B cell (primary cell): ENCODE measurements at regions not wholly inside any gene's neighbourhood (a gene's known extent, or its start where the extent isn't known, plus 50 kb on each side); places are given as distances from the start of the nearest gene placed in this dataset.

Source experiments
- ATAC-seq: fragments of 200-7000 bp; cut with Tn5 transposase; one replicate; pipeline ENCODE4 v1.10.0; 2021; ENCODE audit warnings: low read depth, mild to moderate bottlenecking, moderate number of reproducible peaks, moderate library complexity
- CTCF ChIA-PET: fragments of 350-600 bp; sonication (Branson Sonifier 250); formaldehyde crosslinking; loops from one replicate; lab custom pipeline; 2021; ENCODE audit warnings: antibody characterized with exemption, inconsistent platforms; lab: Charles Lee
- POLR2A ChIA-PET: fragments of 350-600 bp; sonication (Branson Sonifier 250); formaldehyde crosslinking; loops from one replicate; lab custom pipeline; 2021; ENCODE audit warnings: antibody characterized with exemption; lab: Charles Lee
- DNase-seq: peaks from one replicate; pipeline ENCODE4 v3.0.0; 2013
- H2AFZ ChIP-seq: 2 replicates; pipeline ENCODE4 v1.6.1; 2012; ENCODE audit warnings: mild to moderate bottlenecking, low read depth, low read length; ENCODE audit not compliant: insufficient read depth, poor library complexity, severe bottlenecking
- H3K27ac ChIP-seq, 2 donors: 1 replicate in 1 of 2; 2 replicates in 1 of 2; pipeline ENCODE4 v1.5.1; 2012 to 2013; ENCODE audit warnings: low read length in 2 of 2, mild to moderate bottlenecking in 2 of 2, moderate library complexity in 1 of 2
- H3K27me3 ChIP-seq, 4 experiments: fragments of 200-600 bp in 1 of 4; sonication (generic) in 1 of 4; replicated peaks in 1 of 4; 1 replicate in 2 of 4; 2 replicates in 2 of 4; pipeline versions ENCODE4 v1.6.1 to v1.7.0; 2013 to 2016; ENCODE audit warnings: low read length in 3 of 4, mild to moderate bottlenecking in 2 of 4, mixed read lengths in 1 of 4, moderate library complexity in 1 of 4; ENCODE audit not compliant: insufficient read depth in 4 of 4, control insufficient read depth in 3 of 4; ENCODE audit errors: control extremely low read depth in 1 of 4
- H3K36me3 ChIP-seq, 2 experiments: replicated peaks in 1 of 2; 1 replicate in 1 of 2; 2 replicates in 1 of 2; pipeline versions ENCODE4 v1.6.1 to v1.7.1; 2013; ENCODE audit warnings: low read length in 1 of 2; ENCODE audit not compliant: insufficient read depth in 2 of 2, control insufficient read depth in 1 of 2; ENCODE audit errors: control extremely low read depth in 1 of 2, extremely low read depth in 1 of 2
- H3K4me1 ChIP-seq, 2 donors: fragments of 200-600 bp in 1 of 2; sonication (generic) in 1 of 2; 1 replicate in 1 of 2; 2 replicates in 1 of 2; pipeline versions ENCODE4 v1.5.1 to v1.6.1; 2013 to 2017; ENCODE audit warnings: low read length in 2 of 2; ENCODE audit not compliant: control insufficient read depth in 2 of 2, insufficient read depth in 2 of 2
- H3K4me2 ChIP-seq: replicated peaks from 2 replicates; pipeline ENCODE3; 2012; ENCODE audit warnings: mild to moderate bottlenecking, low read depth, low read length; ENCODE audit not compliant: poor library complexity, severe bottlenecking
- H3K4me3 ChIP-seq, 5 experiments: fragments of 200-600 bp in 1 of 5; sonication (generic) in 1 of 5; 1 replicate in 3 of 5; 2 replicates in 2 of 5; pipeline versions ENCODE4 v1.5.1 to v1.7.0; 2011 to 2016; ENCODE audit warnings: low read length in 4 of 5, mild to moderate bottlenecking in 4 of 5, low read depth in 2 of 5, control low read depth in 1 of 5, moderate library complexity in 1 of 5; ENCODE audit not compliant: insufficient read depth in 1 of 5; ENCODE audit errors: control extremely low read depth in 1 of 5, extremely low read depth in 1 of 5
- H3K79me2 ChIP-seq: fragments of 200-600 bp; sonication (generic); one replicate; pipeline ENCODE4 v1.6.0; 2016; ENCODE audit warnings: low read length; ENCODE audit not compliant: control insufficient read depth, insufficient read depth
- H3K9ac ChIP-seq: fragments of 200-600 bp; sonication (generic); 2 replicates; pipeline ENCODE4 v1.6.1; 2017; ENCODE audit warnings: mild to moderate bottlenecking, low read length, moderate library complexity
- H3K9me3 ChIP-seq, 3 donors: one replicate each; pipeline versions ENCODE4 v1.6.1 to v1.7.1; 2013; ENCODE audit warnings: low read length in 2 of 3; ENCODE audit not compliant: control insufficient read depth in 2 of 3, insufficient read depth in 1 of 3; ENCODE audit errors: control extremely low read depth in 1 of 3
- H4K20me1 ChIP-seq: 2 replicates; pipeline ENCODE4 v1.6.0; 2012; ENCODE audit warnings: mild to moderate bottlenecking, low read length; ENCODE audit not compliant: insufficient read depth, control insufficient read depth, poor library complexity, severe bottlenecking
- H3K27ac Mint-ChIP-seq: one replicate; pipeline ENCODE4 v1.8.0; 2021; ENCODE audit warnings: mixed read lengths
- H3K27me3 Mint-ChIP-seq: one replicate; pipeline ENCODE4 v1.8.0; 2021; ENCODE audit warnings: mixed read lengths
- H3K4me1 Mint-ChIP-seq: one replicate; pipeline ENCODE4 v1.8.0; 2021; ENCODE audit warnings: mixed read lengths
- H3K4me3 Mint-ChIP-seq: one replicate; pipeline ENCODE4 v1.8.0; 2021; ENCODE audit warnings: mixed read lengths
- H3K9me3 Mint-ChIP-seq: one replicate; pipeline ENCODE4 v1.8.0; 2022; ENCODE audit warnings: mixed read lengths; ENCODE audit not compliant: insufficient read depth
- CTCF ChIP-seq: fragments of 200-600 bp; IDR thresholded peaks from one replicate; pipeline ENCODE4 v1.8.0; 2022; ENCODE audit warnings: antibody characterized with exemption, mild to moderate bottlenecking
- EZH2 ChIP-seq: IDR thresholded peaks from 2 replicates; pipeline ENCODE4 v1.6.1; 2012; ENCODE audit warnings: borderline replicate concordance, low read depth, mild to moderate bottlenecking, moderate library complexity, low read length; ENCODE audit not compliant: insufficient read depth, poor library complexity, severe bottlenecking
- WGBS: methylation state at CpG from one replicate; pipeline ENCODE4 v1.1.5; 2013; ENCODE audit warnings: missing lambda C conversion rate; ENCODE audit not compliant: insufficient coverage; 5-methylcytosine and 5-hydroxymethylcytosine counted together
- intact Hi-C: fragments of 100-400 bp; cut with micrococcal nuclease; formaldehyde crosslinking; loops from one replicate; pipeline ENCODE4 v1.10.0; 2022

GRCh38 chr11:70739811-70740487, 341.6 kb downstream of the CTTN start:
- H3K9me3 ChIP-seq, result no peaks in the 10 kb centered on the region
- no peak overlapping the region for H3K4me2 ChIP-seq
- no peak overlapping the region for H3K9ac ChIP-seq
- no peaks in the 10 kb centered on the region for H3K27me3 ChIP-seq
- intact Hi-C loops, result no loop called here
- POLR2A ChIA-PET, result no interaction called here
- no peaks in the 10 kb centered on the region for H3K79me2 ChIP-seq
- H3K4me3 Mint-ChIP-seq, result no peak overlapping the region
- no peak overlapping the region for H3K4me3 ChIP-seq
- H3K27me3 Mint-ChIP-seq, result peaks cover 23% of the 10 kb centered on the region
- no peak overlapping the region for H2AFZ ChIP-seq
- no peaks in the 10 kb centered on the region for H3K4me1 ChIP-seq
- no peak for ATAC-seq
- H3K9me3 Mint-ChIP-seq, result no peaks in the 10 kb centered on the region
- TF ChIP-seq EZH2, result no peak
- no peak for TF ChIP-seq CTCF
- 82% methylated on average over 20 of the region's 20 CpGs for WGBS
- no peak for DNase-seq
- H3K4me1 Mint-ChIP-seq, result no peaks in the 10 kb centered on the region
- CTCF ChIA-PET, result no interaction called here
- no peaks in the 10 kb centered on the region for H4K20me1 ChIP-seq
- H3K27ac ChIP-seq, result no peak overlapping the region
- no peak overlapping the region for H3K27ac Mint-ChIP-seq
- H3K36me3 ChIP-seq, result no peaks in the 10 kb centered on the region

GRCh38 chr11:70740488-70740851, 342.1 kb downstream of the CTTN start:
- H3K27ac Mint-ChIP-seq, result no peak overlapping the region
- ATAC-seq (no peak), DNase-seq (no peak)
- peaks cover 23% of the 10 kb centered on the region for H3K27me3 Mint-ChIP-seq
- Histone ChIP-seq H3K79me2 (no peaks in the 10 kb centered on the region), H3K27me3 (no peaks in the 10 kb centered on the region), H3K27ac (no peak overlapping the region), H3K4me3 (no peak overlapping the region), H3K9ac (no peak overlapping the region), H3K36me3 (no peaks in the 10 kb centered on the region), H3K9me3 (no peaks in the 10 kb centered on the region), H3K4me2 (no peak overlapping the region), H3K4me1 (no peaks in the 10 kb centered on the region), H2AFZ (no peak overlapping the region), H4K20me1 (no peaks in the 10 kb centered on the region)
- intact Hi-C loops, result no loop called here
- ChIA-PET CTCF (no interaction called here), POLR2A (no interaction called here)
- no peak for TF ChIP-seq EZH2
- TF ChIP-seq CTCF, result no peak
- H3K4me1 Mint-ChIP-seq, result no peaks in the 10 kb centered on the region
- 74% methylated on average over 5 of the region's 6 CpGs for WGBS
- no peaks in the 10 kb centered on the region for H3K9me3 Mint-ChIP-seq
- no peak overlapping the region for H3K4me3 Mint-ChIP-seq
